Activated CD4-positive, alpha-beta T cell treated with anti-CD3 and anti-CD28 coated beads, Interleukin-10, Interleukin-2, amounts not matched to agents 100 ng/mL and 50 ng/mL, durations not matched to agents 16 hours and 8 hours (primary cell): ENCODE measurements at regions not wholly inside any gene's neighbourhood (a gene's known extent, or its start where the extent isn't known, plus 50 kb on each side); places are given as distances from the start of the nearest gene placed in this dataset.

ENCODE experiments used
- DNase-seq: peaks from one replicate; pipeline ENCODE4 v3.0.0-alpha.2; 2020

DNA sequence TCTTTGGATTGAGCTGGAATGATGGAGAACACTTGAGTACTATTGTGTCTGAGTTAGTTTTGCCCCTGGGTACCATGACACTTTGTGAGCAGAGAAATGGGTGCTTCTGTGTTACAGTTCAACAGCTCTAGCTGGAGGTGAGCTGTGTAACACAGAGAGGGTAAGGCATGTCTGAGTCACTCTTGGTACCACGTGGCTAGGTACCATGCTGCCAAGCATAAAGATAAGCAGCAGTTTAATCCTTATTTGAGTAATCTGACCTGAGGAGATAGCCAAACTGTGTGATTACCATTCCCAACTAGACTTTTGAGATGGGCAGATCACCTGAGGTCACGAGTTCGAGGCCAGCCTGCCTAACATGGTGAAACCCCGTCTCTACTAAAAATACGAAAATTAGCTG, 122.0 kb downstream of the OLFM4 start:
- no peak for DNase-seq

- DNase-seq, result peak; percentile 67
Measured at GRCh38 chr13:53151336-53152056, 122.9 kb downstream of the OLFM4 start.

GRCh38 chr13:53152057-53152421, 123.4 kb downstream of the OLFM4 start:
- DNase-seq, result no peak

GRCh38 chr13:53158201-53158600, 129.6 kb downstream of the OLFM4 start:
- no peak for DNase-seq

GRCh38 chr13:53159431-53159830, 130.8 kb downstream of the OLFM4 start:
- no peak for DNase-seq

- no peak for DNase-seq
Measured at GRCh38 chr13:53160211-53160610, 131.6 kb downstream of the OLFM4 start.

DNA sequence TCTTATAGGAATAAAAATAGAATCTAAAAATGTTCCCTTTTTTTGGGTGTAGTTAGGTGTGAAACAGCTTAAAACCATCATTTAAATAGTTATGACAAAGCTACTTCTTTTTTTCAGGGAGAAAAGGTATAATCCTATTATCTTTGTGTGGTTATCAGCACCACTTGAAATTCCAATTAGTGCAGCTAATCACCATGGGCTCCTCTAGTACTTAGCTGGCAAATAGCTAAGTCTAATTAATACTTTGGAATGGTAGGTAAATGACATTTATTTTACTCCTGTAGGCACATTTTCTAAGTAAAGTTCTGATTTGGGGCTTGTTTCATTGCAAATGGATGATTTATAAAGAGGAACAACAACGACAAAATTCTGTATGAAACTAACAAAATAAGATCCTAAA, 132.6 kb downstream of the OLFM4 start:
- no peak for DNase-seq

- DNase-seq, result no peak
Measured at GRCh38 chr13:53165261-53165660, 136.6 kb downstream of the OLFM4 start.

- no peak for DNase-seq
Measured at GRCh38 chr13:53167561-53167960, 138.9 kb downstream of the OLFM4 start.

- no peak for DNase-seq
Measured at GRCh38 chr13:53170910-53171309, 142.3 kb downstream of the OLFM4 start.

GRCh38 chr13:53174545-53174944, 145.9 kb downstream of the OLFM4 start:
- no peak for DNase-seq

DNA sequence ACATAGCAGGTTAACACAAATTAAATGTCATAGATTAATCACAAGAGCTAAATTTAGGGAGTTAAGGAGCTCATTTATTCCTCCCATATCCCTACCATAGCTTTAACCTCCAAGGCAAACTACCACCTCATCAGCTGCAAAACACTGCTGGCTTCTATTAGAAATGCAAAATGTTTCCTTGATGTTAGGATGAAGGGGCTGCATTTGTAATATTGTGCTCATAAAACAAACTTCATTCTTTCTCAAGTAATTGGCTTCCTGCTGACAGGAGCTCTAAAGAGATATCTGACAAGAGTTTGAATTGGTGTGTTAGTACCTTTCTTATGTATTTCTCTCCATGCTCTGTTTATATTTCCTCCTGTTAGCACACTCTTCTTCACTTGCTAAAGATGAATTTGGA, 152.1 kb downstream of the OLFM4 start:
- no peak for DNase-seq

DNA sequence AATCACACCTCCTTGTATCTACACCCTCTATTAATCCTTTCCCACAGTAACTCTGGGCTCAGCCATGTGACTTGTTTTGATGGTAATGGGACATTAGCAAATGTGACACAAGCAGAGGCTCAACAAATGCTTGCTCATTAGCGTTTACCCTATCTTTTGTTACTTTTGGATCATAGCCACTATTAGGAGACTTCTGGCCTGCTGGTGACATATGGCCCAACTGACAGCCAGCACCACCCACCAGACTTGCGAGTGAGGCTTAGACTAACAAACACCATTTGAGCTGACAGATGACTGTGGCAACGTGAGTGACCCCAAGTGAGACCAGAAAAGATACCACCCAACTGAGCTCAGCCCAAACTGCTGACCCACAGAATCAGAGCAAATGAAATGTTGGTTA, 154.1 kb downstream of the OLFM4 start:
- DNase-seq, result no peak

- DNase-seq, result no peak
Measured at GRCh38 chr13:53188120-53188519, 159.5 kb downstream of the OLFM4 start.

GRCh38 chr13:53189162-53189561, 160.5 kb downstream of the OLFM4 start:
- no peak for DNase-seq

DNA sequence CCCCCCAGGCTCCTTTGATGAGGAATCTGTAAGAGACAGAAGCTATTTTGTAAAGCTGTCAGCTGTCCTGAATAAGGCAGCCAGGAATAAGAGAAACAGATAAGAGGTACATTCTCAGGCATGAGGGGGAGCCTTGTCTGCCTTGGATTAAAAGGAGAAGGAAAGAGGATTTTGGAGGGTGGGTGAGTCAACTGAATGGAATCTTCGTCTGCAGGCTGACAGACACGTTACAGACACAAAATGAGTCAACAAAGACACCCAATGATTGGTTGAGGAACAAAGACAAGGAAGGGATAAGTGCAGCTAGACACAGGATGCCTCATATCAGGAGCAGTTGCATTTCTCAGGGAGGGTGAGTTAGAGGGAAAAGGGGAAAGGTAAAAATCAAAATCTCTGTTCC, 162.5 kb downstream of the OLFM4 start:
- DNase-seq, result no peak

DNA sequence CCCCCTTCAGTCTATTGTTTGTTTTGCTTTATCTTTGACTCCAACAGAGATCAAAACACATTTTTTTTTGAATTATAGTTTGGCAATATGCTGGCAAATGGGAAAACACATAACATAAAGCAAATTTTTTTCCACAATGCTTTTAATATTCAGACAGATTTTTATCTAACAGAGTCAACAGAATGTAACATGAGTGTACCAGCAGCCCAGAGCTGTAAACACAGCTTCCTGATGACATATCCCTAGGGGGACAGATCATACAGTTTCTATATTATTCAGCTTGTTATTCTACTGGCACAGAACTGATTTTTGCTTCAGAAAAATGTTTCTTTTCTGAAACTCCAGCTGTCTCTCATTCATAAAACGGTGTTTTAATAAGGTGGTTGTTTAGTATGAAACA, 168.8 kb downstream of the OLFM4 start:
- no peak for DNase-seq

DNA sequence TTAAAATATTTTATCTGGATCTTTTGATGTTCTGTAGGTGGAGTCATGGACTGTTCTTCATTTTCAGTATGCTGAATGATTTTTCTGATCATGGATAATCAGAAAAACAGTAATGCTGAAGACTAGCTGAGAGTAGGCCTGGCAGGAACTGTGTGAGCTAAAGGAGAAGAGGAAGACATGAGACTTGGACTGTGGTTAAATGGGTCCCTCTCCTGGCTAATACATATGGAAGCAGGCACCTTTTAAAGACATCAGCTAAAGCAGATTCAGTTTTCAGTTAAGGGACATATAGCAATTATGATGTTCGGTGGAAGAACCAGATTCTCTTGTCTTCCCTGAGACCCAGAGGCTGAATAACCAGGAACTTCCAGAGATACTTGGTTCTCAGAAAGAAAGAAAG, 169.4 kb downstream of the OLFM4 start:
- DNase-seq, result no peak

DNA sequence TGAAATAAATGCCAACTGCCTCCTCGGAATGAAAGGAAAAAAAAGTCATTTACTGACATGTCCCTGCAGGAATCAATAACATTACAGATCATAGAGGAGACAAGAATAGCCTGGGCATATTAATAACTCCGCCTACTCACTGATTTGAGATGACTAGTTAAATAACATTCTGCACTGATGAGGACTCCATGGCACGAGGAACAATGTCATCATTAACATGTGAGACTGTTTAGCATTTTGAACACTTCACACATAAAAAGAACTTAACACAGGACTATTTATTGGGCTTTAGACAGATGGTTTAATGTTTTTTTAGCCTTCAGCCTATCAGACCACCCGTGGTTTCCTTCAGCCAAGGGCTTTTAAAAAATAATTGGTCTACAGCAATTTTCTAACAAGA, 170.1 kb downstream of the OLFM4 start:
- DNase-seq, result no peak

GRCh38 chr13:53200075-53200474, 171.5 kb downstream of the OLFM4 start:
- DNase-seq, result no peak

- peak; percentile 10 for DNase-seq
Measured at GRCh38 chr13:53200498-53201453, 172.2 kb downstream of the OLFM4 start.

GRCh38 chr13:53201454-53202225, 173.0 kb downstream of the OLFM4 start:
- no peak for DNase-seq

DNA sequence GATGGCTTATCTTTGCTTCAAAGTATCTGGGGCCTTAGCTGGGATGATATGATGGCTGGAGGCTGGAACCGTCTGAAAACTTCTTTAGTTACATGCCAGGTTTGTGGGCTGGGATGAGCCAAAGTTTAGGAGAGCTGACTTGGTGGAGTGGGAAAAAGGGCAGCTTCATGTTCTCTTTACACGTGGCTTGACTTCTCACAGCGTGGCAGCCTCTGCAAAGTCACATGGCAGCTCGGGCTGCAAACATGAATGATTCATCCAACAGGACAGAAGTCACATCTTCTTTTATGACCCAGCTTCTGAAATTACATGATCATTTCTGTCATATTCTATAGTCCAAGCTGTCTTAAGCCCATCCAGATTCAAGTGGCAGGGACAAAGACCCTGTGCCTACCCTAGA, 176.0 kb downstream of the OLFM4 start:
- no peak for DNase-seq

DNA sequence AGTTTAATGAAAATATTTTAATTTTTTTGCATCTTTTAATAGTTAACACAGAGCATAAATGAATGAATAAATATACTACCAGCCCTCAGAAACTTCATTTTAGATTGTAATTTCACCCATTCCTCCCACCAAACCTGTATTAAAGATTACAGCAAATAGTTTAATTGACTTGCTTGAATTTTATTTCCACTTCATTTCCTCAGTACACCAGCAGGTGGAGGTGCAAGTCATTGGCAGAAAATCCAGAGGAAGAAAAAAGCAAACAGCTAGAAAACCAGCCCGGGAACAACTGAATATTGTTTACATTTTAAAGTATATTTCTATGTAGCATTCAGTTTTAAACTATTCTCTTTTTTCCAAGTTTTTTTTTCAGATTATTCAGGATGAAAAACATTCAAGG, 177.8 kb downstream of the OLFM4 start:
- DNase-seq, result no peak
